DND-41 (cell line): ENCODE measurements at regions not wholly inside any gene's neighbourhood (a gene's known extent, or its start where the extent isn't known, plus 50 kb on each side); places are given as distances from the start of the nearest gene placed in this dataset.

Experiments used
- ATAC-seq: fragments of 200-7000 bp; cut with Tn5 transposase; 3 replicates; pipeline ENCODE4 v1.9.1; 2021; ENCODE audit warnings: low read depth; ENCODE audit not compliant: insufficient read depth
- DNase-seq: peaks from one replicate; pipeline ENCODE4 v3.0.0-alpha.2; 2020
- H2AFZ ChIP-seq: 2 replicates; pipeline ENCODE4 v1.6.0; 2012; ENCODE audit warnings: low read depth, low read length
- H3K27ac ChIP-seq: 2 replicates; pipeline ENCODE4 v1.5.1; 2012; ENCODE audit warnings: low read length, inconsistent platforms
- H3K27me3 ChIP-seq: fragments of 200-600 bp; sonication (generic); 2 replicates; pipeline ENCODE4 v1.6.0; 2012; ENCODE audit warnings: low read length, mild to moderate bottlenecking, inconsistent platforms; ENCODE audit not compliant: insufficient read depth, poor library complexity
- H3K36me3 ChIP-seq: 2 replicates; pipeline ENCODE4 v1.5.1; 2012; ENCODE audit warnings: low read length, inconsistent platforms; ENCODE audit not compliant: insufficient read depth
- H3K4me1 ChIP-seq: 2 replicates; pipeline ENCODE4 v1.5.1; 2012; ENCODE audit warnings: mild to moderate bottlenecking, low read length; ENCODE audit not compliant: insufficient read depth
- H3K4me2 ChIP-seq: 2 replicates; pipeline ENCODE4 v1.6.0; 2012; ENCODE audit warnings: mild to moderate bottlenecking, moderate library complexity, low read length, inconsistent platforms; ENCODE audit not compliant: insufficient read depth
- H3K4me3 ChIP-seq, 2 experiments: fragments of 200-600 bp in 1 of 2; shearing (Covaris generic) in 1 of 2; 2 replicates each; pipeline ENCODE4 v1.5.1; 2012 to 2016; ENCODE audit warnings: inconsistent platforms in 2 of 2, low read length in 2 of 2, mild to moderate bottlenecking in 2 of 2, low read depth in 1 of 2, moderate library complexity in 1 of 2
- H3K79me2 ChIP-seq: 2 replicates; pipeline ENCODE4 v1.6.0; 2012; ENCODE audit warnings: low read length, inconsistent platforms; ENCODE audit not compliant: insufficient read depth
- H3K9ac ChIP-seq: 2 replicates; pipeline ENCODE4 v1.6.0; 2012; ENCODE audit warnings: low read depth, mild to moderate bottlenecking, inconsistent platforms, low read length, moderate library complexity
- H3K9me3 ChIP-seq: 2 replicates; pipeline ENCODE4 v1.5.1; 2012; ENCODE audit warnings: low read length, moderate library complexity, mild to moderate bottlenecking, inconsistent platforms; ENCODE audit not compliant: insufficient read depth, severe bottlenecking
- H4K20me1 ChIP-seq: 2 replicates; pipeline ENCODE4 v1.6.0; 2012; ENCODE audit warnings: low read length; ENCODE audit not compliant: insufficient read depth
- EZH2 ChIP-seq: IDR thresholded peaks from 3 replicates; pipeline ENCODE4 v1.6.1; 2012; ENCODE audit warnings: borderline replicate concordance, low read depth, mild to moderate bottlenecking, moderate library complexity, low read length, inconsistent platforms; ENCODE audit not compliant: severe bottlenecking
- TF ChIP-seq, protein P1 (sequence below): IDR thresholded peaks from 2 replicates; pipeline ENCODE4 v1.5.1; 2012; ENCODE audit warnings: borderline replicate concordance, low read length, moderate library complexity, mild to moderate bottlenecking; ENCODE audit not compliant: poor library complexity, severe bottlenecking; ENCODE audit errors: extremely low read depth

DNA sequence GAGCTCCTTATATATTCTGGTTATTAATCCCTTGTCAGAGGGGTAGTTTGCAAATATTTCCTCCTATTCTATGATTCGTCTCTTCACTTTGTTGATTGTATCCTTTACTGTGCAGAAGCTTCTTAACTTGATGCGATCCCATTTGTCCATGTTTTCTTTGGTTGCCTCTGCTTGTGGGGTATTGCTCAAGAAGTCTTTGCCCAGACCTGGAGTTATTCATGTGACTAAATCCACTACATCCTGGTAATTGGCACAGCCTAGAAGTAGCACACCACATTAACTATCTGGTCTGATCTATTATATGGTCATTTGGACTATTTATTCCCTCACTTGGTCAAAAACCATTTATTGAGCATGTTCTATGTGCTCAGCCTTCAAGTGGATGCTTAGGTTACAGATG, 164.8 kb upstream of the ATP11B start:
- Histone ChIP-seq H3K4me3 (no peak overlapping the region), H3K27me3 (no peaks in the 10 kb centered on the region)

GRCh38 chr3:182629521-182629920, 163.8 kb upstream of the ATP11B start:
- no peak for TF ChIP-seq EZH2
- TF ChIP-seq, protein P1, sequence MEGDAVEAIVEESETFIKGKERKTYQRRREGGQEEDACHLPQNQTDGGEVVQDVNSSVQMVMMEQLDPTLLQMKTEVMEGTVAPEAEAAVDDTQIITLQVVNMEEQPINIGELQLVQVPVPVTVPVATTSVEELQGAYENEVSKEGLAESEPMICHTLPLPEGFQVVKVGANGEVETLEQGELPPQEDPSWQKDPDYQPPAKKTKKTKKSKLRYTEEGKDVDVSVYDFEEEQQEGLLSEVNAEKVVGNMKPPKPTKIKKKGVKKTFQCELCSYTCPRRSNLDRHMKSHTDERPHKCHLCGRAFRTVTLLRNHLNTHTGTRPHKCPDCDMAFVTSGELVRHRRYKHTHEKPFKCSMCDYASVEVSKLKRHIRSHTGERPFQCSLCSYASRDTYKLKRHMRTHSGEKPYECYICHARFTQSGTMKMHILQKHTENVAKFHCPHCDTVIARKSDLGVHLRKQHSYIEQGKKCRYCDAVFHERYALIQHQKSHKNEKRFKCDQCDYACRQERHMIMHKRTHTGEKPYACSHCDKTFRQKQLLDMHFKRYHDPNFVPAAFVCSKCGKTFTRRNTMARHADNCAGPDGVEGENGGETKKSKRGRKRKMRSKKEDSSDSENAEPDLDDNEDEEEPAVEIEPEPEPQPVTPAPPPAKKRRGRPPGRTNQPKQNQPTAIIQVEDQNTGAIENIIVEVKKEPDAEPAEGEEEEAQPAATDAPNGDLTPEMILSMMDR, result no peak
- Histone ChIP-seq H3K27me3 (no peaks in the 10 kb centered on the region), H3K4me2 (no peak overlapping the region), H3K27ac (no peak overlapping the region), H3K79me2 (no peaks in the 10 kb centered on the region), H3K36me3 (no peaks in the 10 kb centered on the region), H3K9me3 (no peaks in the 10 kb centered on the region), H4K20me1 (no peaks in the 10 kb centered on the region), H3K9ac (no peak overlapping the region), H2AFZ (no peak overlapping the region), H3K4me3 (no peak overlapping the region), H3K4me1 (no peaks in the 10 kb centered on the region)
- no peak for DNase-seq
- ATAC-seq, result no peak

More for the DNA sequence above, 164.8 kb upstream of the ATP11B start:
- H3K4me2 ChIP-seq, result no peak overlapping the region
- H3K36me3 ChIP-seq, result no peaks in the 10 kb centered on the region
- H3K27ac ChIP-seq, result no peak overlapping the region
- no peak overlapping the region for H3K9ac ChIP-seq
- no peaks in the 10 kb centered on the region for H3K4me1 ChIP-seq
- no peaks in the 10 kb centered on the region for H3K9me3 ChIP-seq
- no peaks in the 10 kb centered on the region for H3K79me2 ChIP-seq
- no peak for ATAC-seq
- no peaks in the 10 kb centered on the region for H4K20me1 ChIP-seq
- TF ChIP-seq, protein P1, result no peak
- TF ChIP-seq EZH2, result no peak
- H2AFZ ChIP-seq, result no peak overlapping the region
- DNase-seq, result no peak

GRCh38 chr3:182631183-182632076, 161.9 kb upstream of the ATP11B start:
- TF ChIP-seq, protein P1, result no peak
- TF ChIP-seq EZH2, result no peak
- H3K36me3 ChIP-seq, result no peaks in the 10 kb centered on the region
- no peak overlapping the region for H3K4me3 ChIP-seq
- DNase-seq (no peak), ATAC-seq (no peak)
- H3K9me3 ChIP-seq, result no peaks in the 10 kb centered on the region
- no peaks in the 10 kb centered on the region for H4K20me1 ChIP-seq
- no peak overlapping the region for H3K9ac ChIP-seq
- no peak overlapping the region for H3K4me2 ChIP-seq
- H3K27ac ChIP-seq, result no peak overlapping the region
- no peaks in the 10 kb centered on the region for H3K4me1 ChIP-seq
- H3K79me2 ChIP-seq, result no peaks in the 10 kb centered on the region
- no peaks in the 10 kb centered on the region for H3K27me3 ChIP-seq
- no peak overlapping the region for H2AFZ ChIP-seq

- TF ChIP-seq EZH2, result no peak
- TF ChIP-seq, protein P1, result no peak
- DNase-seq (no peak), ATAC-seq (no peak)
- no peak overlapping the region for H3K9ac ChIP-seq
- H2AFZ ChIP-seq, result no peak overlapping the region
- H3K9me3 ChIP-seq, result no peaks in the 10 kb centered on the region
- no peaks in the 10 kb centered on the region for H3K36me3 ChIP-seq
- H3K27ac ChIP-seq, result no peak overlapping the region
- peaks cover 2% of the 10 kb centered on the region for H3K27me3 ChIP-seq
- H3K4me1 ChIP-seq, result no peaks in the 10 kb centered on the region
- H3K4me2 ChIP-seq, result no peak overlapping the region
- H4K20me1 ChIP-seq, result no peaks in the 10 kb centered on the region
- no peaks in the 10 kb centered on the region for H3K79me2 ChIP-seq
- no peak overlapping the region for H3K4me3 ChIP-seq
These were observed 161.3 kb upstream of the ATP11B start for GRCh38 chr3:182632077-182632393.
